HG02610 (cell line): ENCODE measurements at regions not wholly inside any gene's neighbourhood (a gene's known extent, or its start where the extent isn't known, plus 50 kb on each side); places are given as distances from the start of the nearest gene placed in this dataset.
"Not testable (repeated sequence)": the region's sequence is repeated elsewhere in the genome, so short reads cannot be mapped to it uniquely, and the experiment has no call there.

Experiments used
- ATAC-seq: cut with Tn5 transposase; IDR thresholded peaks from one replicate; pipeline ENCODE4 v1.9.1; 2021; ENCODE audit warnings: mild to moderate bottlenecking, moderate library complexity; ENCODE audit not compliant: unreplicated experiment

DNA sequence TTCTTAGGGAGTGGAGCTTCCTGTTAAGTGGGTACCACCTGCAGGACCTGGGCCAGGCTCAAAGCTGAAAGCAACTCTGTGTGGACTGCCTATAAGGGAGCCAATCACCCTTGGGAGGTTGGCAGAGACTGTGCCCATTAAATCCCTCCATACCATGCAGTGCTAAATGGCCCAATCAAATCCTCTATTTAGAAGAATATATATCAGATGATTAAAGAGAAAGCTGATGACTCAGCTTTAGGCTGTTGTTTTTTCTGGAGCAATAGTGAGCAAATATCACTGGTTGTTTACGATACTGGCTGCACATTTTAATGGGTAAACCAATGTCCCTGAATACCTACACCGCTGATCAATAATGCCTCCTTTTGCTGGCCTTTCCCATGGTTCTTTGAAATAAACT is 101.3 kb downstream of the TMX1 start:
- ATAC-seq: no peak

DNA sequence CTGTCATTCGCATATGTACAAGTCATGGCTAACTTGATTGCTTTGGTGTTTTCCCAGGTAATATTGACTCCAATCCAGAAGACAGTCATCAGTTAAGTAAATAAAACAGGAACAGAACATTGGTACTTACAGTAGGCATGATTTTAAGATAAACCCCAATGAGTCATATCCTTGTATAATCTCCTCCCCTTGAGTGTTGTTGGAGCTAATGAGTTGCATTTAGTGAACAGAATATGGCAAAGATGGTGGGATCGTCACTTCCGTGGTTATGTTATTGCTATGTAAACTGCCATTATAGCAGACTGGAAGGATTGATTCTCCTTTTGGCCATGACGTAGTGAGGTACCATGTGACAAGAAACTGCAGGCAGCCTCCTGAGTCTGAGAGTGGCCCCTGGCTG is 102.2 kb downstream of the TMX1 start:
- ATAC-seq: no peak

DNA sequence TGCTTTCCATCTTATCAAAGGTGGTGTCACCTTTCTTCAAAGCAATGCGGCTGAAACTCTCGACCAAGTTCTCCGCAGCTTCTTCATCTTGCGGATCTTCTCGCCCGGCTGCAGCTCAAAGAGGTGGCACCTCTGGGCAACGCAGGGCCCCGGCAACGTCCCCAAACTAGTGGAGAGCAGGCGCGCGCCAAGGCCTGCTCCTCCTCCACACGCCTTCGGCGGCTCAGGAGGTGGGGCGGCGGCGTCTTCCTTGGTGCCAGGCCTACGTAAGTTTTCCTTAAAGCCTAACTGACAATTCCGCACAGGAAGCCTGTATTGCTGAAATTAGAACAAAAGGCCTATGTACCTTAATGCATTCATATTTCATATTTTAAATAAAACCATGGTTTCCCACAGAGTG is 112.0 kb downstream of the TMX1 start:
- no peak for ATAC-seq

DNA sequence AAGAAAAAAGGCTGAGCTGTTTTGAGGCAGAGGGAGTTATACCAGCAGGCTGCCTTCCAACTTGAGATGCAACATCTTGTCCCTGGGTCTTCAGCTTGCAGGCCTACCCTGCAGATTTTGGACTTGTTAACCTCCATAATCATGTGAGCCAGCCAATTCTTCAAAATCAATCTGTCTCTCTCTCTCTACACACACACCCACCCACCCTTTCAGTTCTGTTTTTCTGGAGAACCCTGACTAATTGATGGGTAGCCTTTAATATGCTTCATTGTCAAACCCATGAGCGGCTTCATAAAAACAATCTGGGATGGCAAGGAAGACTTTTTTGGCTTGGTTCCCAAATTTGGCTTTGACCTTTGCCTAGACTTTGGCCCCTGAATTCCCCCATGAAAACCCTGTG is 113.9 kb downstream of the TMX1 start:
- ATAC-seq: no peak

DNA sequence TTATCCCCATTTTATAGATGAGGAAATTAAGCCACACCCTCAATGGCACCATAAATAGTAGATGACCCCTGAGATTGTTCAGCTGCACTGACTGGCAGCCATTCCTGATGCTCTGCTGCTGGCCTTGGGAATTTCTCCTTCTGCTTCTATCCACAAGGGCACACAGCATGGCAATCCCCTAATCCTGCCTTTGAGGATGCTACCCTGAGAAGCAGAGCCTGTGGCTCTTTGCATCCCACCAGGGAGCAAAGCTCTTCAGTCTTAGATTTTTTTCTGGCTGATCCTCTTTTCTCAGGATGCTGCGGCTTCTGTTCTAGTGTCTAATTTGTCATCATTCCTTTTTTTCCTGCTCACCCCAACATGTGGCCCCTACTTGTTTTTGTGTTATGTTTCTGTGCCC is 114.8 kb downstream of the TMX1 start:
- ATAC-seq: no peak

DNA sequence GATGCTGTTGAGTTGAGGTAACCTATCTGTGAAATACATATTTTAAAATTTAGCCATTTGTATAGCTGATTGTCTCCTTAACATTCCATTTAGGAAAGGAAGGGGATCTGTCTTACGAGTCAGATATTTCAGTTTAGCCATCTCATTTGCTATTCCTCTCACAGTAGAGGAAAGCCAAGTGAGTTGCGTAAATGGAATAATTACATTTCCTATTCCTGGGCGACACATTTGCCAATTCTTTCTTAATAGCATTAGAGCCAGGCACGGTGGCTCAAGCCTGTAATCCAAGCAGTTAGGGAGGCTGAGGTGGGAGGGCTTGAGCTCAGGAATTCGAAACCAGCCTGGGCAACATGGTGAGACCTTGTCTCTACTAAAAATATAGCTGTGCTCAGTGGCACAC is 116.3 kb downstream of the TMX1 start:
- no peak for ATAC-seq

DNA sequence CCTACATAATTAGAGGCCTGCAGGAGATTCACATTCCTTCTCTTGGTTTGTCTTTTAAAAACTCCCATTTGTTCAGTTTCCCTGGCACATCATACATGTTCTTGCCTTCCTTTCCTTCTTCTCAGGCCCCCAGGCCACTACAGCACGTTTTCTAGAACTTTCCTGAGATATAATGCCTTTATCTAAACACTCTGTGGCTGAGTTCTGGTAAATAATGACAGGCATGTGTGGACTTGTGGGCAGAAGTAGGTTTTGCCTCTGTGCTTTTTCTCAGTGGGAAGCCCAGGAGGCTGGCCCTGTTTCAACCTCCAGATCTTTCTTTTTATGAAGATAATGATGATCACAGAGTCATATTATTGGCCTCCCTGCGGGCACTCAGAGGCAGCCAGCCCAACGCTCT is 117.2 kb downstream of the TMX1 start:
- ATAC-seq: no peak

DNA sequence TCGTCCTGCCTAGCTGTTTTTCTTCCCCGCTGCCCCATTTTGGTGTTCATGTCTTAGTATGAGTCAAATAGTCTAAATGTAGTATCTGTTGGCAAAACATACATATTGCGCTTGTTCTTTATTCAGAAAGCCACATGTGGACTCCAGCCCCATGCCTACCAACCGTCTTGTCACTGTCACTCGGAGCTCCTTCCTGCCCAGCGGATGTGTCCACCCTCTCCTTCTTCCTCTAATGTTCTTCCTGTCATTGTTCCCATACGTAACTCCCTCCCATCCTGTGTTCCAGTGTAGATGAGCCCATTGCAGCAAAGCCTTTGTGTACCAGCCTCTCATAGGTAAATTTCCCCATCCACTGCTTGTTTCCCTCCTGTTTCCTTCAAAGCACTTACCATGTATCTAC is 120.5 kb downstream of the TMX1 start:
- no peak for ATAC-seq

DNA sequence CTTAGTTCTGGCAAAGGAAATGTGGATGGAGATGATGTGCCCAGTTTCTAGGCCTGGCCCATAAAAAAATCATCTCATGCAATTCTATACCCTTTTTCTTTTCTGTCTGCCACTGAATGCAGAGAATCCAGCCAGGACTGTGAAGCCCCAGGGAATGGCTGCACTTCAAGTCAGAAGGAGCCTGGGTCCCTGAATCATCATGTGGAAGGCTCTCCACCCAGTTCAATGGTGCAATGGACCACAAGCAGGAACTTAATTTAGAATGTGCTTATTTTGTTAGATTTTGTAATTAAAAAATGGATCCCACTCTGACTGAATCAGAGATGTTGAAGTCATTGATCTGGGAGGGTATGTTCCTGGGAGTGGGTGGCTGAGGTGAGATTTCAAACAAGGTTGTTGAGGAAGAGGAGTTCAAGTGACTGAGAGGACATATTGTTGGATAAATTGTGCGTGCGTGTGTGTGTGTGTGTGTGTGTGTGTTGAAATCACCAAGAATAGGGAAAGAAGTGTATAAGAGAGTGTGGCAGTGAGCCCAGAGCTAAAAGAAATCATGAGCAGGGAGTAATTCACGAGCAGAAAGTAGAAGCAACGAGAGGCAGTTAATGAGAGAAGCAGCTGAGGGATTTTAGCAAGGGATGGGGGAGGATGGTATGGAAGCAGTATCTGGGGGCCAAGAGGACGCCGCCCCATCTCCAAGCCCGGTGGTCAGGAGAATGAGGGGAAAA is 125.4 kb downstream of the TMX1 start:
- no peak for ATAC-seq

DNA sequence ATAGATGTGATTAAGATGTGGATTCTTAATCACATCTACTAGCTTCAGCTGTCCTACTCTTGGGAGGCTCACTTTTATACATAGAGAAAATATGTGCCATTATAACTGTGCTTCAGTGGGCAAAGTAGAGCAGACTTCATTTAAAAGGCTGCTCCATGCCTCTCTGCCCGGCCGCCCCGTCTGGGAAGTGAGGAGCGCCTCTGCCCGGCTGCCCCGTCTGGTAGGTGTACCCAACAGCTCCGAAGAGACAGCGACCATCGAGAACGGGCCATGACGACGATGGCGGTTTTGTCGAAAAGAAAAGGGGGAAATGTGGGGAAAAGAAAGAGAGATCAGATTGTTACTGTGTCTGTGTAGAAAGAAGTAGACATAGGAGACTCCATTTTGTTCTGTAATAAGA is 126.4 kb downstream of the TMX1 start:
- not testable (repeated sequence) for ATAC-seq

DNA sequence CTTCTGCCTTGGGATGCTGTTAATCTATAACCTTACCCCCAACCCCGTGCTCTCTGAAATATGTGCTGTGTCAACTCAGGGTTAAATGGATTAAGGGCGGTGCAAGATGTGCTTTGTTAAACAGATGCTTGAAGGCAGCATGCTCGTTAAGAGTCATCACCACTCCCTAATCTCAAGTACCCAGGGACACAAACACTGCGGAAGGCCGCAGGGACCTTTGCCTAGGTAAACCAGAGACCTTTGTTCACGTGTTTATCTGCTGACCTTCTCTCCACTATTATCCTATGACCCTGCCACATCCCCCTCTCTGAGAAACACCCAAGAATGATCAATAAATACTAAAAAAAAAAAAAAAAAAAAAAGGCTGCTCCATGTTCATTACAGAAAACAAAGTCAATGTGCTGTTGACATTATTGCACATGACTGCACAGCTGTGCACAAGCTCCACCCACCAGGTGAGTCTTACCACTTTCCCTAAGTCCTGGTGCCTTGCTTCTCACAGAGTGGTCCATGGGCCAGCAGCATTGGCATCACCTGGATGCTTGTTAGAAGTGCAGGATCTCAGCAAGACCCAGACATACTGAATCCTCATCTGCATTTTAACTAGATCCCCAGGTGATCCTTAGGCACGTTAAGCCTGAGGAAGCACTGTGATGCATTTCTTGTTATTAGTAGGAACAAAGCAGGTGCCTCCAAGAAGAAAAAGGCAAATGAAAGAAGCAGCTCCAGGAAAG is 127.0 kb downstream of the TMX1 start:
- ATAC-seq: not testable (repeated sequence)

DNA sequence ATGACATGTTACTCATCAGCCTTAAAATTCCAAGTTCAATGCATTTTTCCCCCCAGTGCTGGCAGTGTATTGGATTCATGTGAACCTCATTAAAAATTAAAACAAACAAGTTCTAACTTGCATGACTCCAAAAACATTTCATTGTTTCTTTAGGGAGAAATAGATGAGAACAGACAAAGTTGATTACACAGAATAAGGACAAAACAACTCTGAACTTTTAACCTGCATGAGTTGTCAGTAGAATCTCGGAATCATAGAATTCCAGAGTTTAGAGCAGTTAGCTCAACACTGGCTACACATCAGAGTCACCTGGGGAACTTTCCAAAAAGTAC is 127.5 kb downstream of the TMX1 start:
- ATAC-seq: no peak

DNA sequence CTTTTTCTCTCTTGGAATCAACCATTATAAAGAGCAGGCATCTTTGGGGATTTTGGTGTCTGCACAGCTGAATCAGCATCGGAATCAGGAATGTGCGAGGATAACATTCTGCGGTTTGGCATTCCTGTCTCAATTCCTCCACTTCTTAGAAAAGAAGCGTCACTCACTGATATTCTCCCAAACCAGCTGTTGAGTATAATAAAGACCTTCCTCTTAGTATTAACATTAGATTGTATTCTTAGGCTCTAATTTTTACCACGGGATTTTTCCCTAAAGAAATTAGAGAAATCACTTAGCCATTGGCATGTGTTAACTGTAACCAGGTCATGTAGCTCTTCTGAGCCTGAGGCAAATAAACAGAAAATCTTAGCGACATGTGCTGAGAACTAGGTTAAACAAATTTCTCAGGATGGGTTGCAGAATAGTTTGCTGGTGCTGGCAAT is 128.7 kb downstream of the TMX1 start:
- ATAC-seq: no peak

DNA sequence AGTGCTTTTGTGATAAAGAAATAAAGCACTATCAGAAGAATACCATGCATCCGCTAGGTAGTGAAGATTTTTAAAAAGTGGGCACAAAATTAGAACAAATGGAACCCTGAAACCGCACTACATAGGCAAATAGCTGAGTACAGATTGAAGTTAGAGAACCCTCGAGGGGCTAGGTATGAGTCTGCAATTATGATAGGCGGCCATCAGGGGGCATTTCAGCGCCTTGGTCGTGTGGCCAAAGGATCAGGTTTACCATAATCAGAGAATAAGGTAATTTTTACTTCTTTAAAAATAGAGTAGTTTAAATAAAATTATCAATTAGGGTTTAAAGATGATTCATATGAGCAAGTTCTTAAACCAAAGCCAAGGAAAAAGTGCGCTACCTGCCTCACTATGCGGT is 129.8 kb downstream of the TMX1 start:
- no peak for ATAC-seq

DNA sequence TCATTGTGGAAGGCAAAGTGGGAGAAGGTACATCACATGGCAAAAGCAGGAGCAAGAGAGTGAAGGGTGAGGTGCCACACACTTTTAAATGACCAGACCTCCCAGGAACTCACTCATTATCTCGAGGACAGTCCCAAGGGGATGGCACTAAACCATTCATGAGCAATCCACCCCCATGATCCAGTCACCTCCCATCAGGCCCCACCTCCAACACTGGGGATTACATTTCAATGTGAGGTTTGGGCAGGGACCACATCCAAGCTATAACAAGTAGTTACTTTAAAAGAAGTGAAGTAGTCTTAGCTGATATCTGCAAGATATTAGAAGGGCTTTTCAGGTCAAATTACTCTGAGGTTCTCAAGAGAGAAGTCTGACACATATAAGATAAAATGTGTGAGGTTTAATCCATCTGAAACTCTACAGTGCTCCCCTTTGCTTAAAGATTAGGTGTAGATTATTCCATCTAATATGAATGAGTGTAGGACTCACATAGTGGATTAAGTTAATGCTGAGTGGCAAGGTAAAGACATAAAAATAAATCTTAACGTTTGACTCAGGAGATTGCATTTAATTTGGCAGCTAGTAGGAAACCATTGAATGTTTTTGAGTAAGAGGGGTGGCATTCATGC is 130.8 kb downstream of the TMX1 start:
- no peak for ATAC-seq

DNA sequence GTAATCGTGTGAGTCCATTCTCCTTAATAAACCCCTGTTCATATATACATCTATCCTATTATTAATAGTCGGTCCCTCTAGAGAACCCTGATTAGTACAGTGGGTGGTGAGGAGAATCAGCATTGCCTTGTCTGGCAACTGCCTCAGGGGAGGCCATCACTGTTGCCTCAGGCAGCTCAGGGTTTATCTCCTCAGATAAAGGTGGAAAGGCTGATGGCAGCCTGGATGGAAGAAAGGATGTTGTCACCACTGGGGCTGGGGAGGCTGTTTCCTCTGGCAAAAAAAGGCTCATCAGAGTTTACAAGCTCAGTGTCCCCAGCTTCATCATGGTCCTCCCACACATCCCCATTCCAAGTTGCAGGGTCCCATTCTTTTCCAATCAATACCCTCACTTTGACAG is 137.1 kb downstream of the TMX1 start:
- not testable (repeated sequence) for ATAC-seq

DNA sequence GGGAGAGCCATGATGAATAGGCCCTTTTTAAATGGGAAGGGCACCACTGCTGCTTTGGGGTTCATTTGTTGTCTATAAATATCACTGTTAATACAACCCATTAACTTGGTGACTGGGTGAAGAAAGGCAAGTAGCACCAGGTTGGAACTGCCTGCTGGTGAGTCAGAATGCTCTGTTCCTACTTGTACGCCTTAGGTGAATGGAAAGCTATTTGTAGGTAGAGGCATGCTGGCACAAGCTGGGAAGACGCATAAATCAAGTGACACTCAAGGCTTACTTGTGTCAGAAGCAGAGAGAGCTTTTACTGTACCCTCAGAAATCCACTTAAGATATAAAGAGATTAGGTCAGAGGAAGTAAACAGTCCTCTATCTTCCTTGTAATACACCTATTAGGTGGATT is 142.5 kb downstream of the TMX1 start:
- no peak for ATAC-seq

DNA sequence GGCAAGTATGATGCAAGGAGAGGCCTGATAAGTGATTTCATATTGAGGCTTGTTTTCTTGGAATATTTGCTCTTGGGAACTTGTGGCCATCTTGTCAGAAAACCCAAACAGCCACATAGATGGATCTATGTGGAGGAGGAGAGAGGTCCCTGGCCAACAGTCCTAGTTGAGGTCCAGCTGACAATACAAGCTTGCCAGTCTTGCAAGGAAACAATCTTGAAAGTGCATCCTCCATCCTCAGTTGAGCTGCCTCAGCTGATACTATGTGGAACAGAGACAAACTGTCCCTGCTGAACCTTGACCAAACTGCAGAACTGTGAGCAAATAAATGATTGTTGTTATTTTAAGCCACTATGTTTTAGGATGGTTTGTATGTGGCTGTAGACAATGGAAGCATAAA is 146.4 kb downstream of the TMX1 start:
- ATAC-seq: no peak

DNA sequence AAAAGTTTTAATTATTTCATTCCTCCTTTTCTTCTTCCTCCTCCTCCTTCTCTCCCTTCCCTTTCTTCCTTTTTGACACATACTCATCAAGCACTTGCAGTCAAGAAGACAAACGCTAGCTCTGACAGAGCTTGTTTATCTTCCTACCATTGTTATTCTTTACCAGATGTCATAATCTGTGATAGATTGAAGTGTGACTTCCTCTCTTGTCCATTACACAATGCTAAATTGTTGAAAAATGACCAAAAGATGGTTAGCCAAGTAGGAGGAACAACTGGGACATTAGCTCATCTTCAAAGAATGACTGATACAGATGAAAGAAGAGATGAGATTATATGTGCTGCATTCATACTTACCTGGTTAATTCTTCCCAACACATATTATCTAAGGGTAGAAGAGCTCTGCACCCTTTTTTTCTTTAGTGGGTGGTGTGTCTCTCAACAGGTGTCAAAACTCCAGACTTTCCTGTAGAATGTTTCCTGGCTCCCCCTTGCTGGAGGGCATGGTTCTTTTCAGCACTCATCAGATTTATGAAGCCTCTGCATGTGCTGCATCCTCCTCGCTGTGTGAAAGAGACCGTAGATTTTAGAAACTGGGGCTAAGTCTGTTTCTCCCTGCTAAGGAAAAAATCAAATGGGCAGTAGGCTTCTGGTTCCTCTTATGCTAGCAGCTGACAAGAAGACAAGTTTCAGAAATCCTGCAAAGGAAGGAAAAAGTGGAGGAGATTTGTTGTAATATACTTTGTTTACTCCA is 147.1 kb downstream of the TMX1 start:
- no peak for ATAC-seq

DNA sequence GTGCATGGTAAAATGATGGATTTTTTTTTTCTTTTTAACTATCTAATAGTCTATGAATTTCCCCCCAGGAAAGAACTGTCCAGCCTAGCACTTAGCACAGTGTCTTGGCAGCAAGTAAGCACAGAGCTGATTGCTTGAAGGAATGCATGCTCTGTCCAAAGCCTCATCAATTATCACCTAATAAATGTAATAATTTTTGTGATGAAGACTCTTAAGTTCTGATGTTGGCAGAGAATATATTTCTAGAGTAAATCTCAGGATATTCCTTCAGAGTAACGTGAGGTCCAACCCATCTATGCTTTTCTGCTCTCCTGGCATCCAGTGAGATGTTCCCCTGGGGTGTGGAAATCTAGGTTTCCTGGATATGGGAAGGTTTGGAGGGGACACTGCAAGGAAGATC is 152.4 kb downstream of the TMX1 start:
- no peak for ATAC-seq

DNA sequence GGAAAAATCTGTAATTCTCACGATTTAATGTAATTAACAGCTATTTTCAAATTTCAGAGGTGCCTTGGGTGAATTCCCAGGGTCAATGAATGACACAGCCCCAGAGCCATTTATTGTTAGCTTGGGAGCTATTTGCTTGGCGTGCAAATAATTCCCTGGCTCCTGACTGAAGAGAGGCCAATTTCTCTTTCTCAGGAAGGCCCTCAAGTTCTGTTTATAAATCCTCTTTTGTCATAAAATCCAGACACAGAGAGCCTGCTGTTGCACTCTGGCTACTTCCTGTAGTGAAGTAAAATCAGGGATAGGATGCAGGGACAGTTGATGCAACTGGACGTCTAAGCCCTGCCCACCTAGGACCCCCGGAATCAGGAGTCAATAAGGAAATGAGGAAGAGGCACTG is 154.3 kb downstream of the TMX1 start:
- no peak for ATAC-seq

DNA sequence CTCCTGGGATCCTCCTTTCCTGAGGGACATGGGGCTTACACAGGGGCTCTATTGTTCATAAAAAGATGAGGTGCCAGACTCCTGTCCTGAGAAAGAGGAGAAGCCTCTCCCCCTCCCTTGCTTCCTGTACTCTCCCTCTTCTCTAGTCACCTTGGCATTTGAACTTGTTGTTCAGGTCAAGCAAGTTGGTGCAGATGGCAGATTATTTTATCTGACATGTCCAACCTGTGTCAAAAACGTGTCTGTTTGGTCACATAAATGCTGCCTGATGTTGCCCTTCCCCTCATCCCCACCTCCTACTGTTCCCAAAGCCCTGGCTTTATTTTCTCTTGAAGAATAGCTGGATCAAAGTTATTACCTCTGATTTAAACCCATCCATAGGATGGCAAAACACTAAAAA is 154.8 kb downstream of the TMX1 start:
- ATAC-seq: no peak
